ENCODE measurements at regions not wholly inside any gene's neighbourhood (a gene's known extent, or its start where the extent isn't known, plus 50 kb on each side); places are given as distances from the start of the nearest gene placed in this dataset.

GRCh38 chr10:108060246-108060645 is 895.7 kb upstream of the SORCS1 start:
- no peak for TF ChIP-seq CTCF (IDR thresholded peaks at IDR 0.05; ENCODE audit: poor library complexity, severe bottlenecking)
- no peak for TF ChIP-seq TAF1 (IDR thresholded peaks at IDR 0.05; ENCODE audit: low read depth)
